Prostate gland (tissue), 2 donors: ENCODE measurements at regions not wholly inside any gene's neighbourhood (a gene's known extent, or its start where the extent isn't known, plus 50 kb on each side); places are given as distances from the start of the nearest gene placed in this dataset.

Experiments used
- DNase-seq: peaks from one replicate; pipeline ENCODE4 v3.0.0-alpha.2; 2019; ENCODE audit warnings: low spot score
- H3K27ac ChIP-seq, 2 donors: fragments of 200-600 bp; sonication (generic); 2 replicates each; pipeline ENCODE4 v1.5.1; 2017 to 2019
- H3K27me3 ChIP-seq: fragments of 200-600 bp; sonication (generic); replicated peaks from 2 replicates; pipeline ENCODE4 v1.5.1; 2019; ENCODE audit not compliant: insufficient read depth
- H3K36me3 ChIP-seq, 2 donors: fragments of 200-600 bp; sonication (generic); 1 replicate in 1 of 2; 2 replicates in 1 of 2; pipeline versions ENCODE4 v1.5.1 to v1.8.1; 2017 to 2019
- H3K4me1 ChIP-seq: fragments of 200-600 bp; sonication (generic); replicated peaks from 2 replicates; pipeline ENCODE4 v1.5.1; 2019
- H3K4me3 ChIP-seq, 2 donors: fragments of 200-600 bp; sonication (generic); 2 replicates each; pipeline ENCODE4 v1.5.1; 2017 to 2019
- H3K9me3 ChIP-seq: fragments of 200-600 bp; sonication (generic); 2 replicates; pipeline ENCODE4 v1.5.1; 2017
- CTCF ChIP-seq, 4 experiments: fragments of 200-600 bp in 2 of 4; fragments of 450-650 bp in 2 of 4; sonication (generic) in 2 of 4; IDR thresholded peaks; 1 replicate in 3 of 4; 2 replicates in 1 of 4; pipeline ENCODE4 v1.5.1; 2016 to 2019; ENCODE audit warnings: antibody characterized with exemption in 4 of 4, mild to moderate bottlenecking in 2 of 4, moderate library complexity in 2 of 4
- POLR2A ChIP-seq: fragments of 450-650 bp; IDR thresholded peaks from one replicate; pipeline ENCODE4 v1.6.1; 2016; ENCODE audit warnings: antibody characterized with exemption, mild to moderate bottlenecking
- POLR2AphosphoS5 ChIP-seq: sonication (generic); formaldehyde crosslinking; IDR thresholded peaks from one replicate; pipeline ENCODE4 v1.6.1; 2017; ENCODE audit warnings: antibody characterized with exemption
- WGBS: methylation state at CpG from one replicate; pipeline ENCODE4 v1.1.5; 2018; 5-methylcytosine and 5-hydroxymethylcytosine counted together
- intact Hi-C: fragments of 100-400 bp; cut with DNase I; formaldehyde crosslinking; loops from one replicate; pipeline ENCODE4 v1.14.2; 2022

- TF ChIP-seq CTCF (IDR thresholded peaks at IDR 0.05) (no peak), POLR2A (no peak), POLR2AphosphoS5 (no peak)
- Histone ChIP-seq H3K4me1 (no peaks in the 10 kb centered on the region), H3K4me3 (no peak overlapping the region), H3K9me3 (no peaks in the 10 kb centered on the region), H3K27ac (no peak overlapping the region), H3K36me3 (no peaks in the 10 kb centered on the region), H3K27me3 (no peaks in the 10 kb centered on the region)
- intact Hi-C loops, result no loop called here
- 71% methylated on average over 3 of the region's 3 CpGs for WGBS
- DNase-seq, result no peak
Observed at GRCh38 chr3:99430348-99431134, 207.9 kb upstream of the COL8A1 start.

GRCh38 chr3:99429502-99429901 is 208.9 kb upstream of the COL8A1 start:
- no peaks in the 10 kb centered on the region for H3K9me3 ChIP-seq
- no peak overlapping the region for H3K27ac ChIP-seq
- H3K27me3 ChIP-seq, result no peaks in the 10 kb centered on the region
- no peak for DNase-seq
- H3K4me3 ChIP-seq, result no peak overlapping the region
- WGBS, result 74% methylated on average over 2 of the region's 2 CpGs
- intact Hi-C loops, result no loop called here
- TF ChIP-seq CTCF (IDR thresholded peaks at IDR 0.05) (no peak), POLR2AphosphoS5 (no peak), POLR2A (no peak)
- no peaks in the 10 kb centered on the region for H3K36me3 ChIP-seq
- H3K4me1 ChIP-seq, result no peaks in the 10 kb centered on the region

DNA sequence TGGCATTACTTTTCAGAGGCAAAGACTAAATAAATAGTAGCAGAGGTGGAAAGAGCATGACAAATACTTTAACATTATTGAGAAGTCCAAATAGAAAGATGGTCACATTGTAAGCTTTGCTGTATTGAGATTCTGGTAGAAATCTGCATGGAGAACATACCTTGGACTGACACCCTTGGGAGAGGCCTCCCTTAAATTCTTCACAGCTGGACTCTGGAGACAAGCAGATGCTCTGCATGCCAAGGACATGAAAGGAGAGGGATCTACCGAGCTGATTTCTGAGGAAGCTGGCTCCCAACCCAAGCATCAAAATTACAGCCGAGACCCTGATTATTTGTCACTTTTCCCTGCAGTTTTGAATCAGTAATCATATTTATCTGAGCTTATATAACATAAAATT is 212.5 kb upstream of the COL8A1 start:
- 52% methylated on average over 2 of the region's 2 CpGs for WGBS
- H3K27me3 ChIP-seq, result no peaks in the 10 kb centered on the region
- no peaks in the 10 kb centered on the region for H3K4me1 ChIP-seq
- H3K9me3 ChIP-seq, result no peaks in the 10 kb centered on the region
- H3K4me3 ChIP-seq, result no peak overlapping the region
- TF ChIP-seq POLR2A, result no peak
- TF ChIP-seq CTCF (IDR thresholded peaks at IDR 0.05), result no peak
- TF ChIP-seq POLR2AphosphoS5, result no peak
- intact Hi-C loops, result no loop called here
- no peaks in the 10 kb centered on the region for H3K36me3 ChIP-seq
- no peak overlapping the region for H3K27ac ChIP-seq
- no peak for DNase-seq

DNA sequence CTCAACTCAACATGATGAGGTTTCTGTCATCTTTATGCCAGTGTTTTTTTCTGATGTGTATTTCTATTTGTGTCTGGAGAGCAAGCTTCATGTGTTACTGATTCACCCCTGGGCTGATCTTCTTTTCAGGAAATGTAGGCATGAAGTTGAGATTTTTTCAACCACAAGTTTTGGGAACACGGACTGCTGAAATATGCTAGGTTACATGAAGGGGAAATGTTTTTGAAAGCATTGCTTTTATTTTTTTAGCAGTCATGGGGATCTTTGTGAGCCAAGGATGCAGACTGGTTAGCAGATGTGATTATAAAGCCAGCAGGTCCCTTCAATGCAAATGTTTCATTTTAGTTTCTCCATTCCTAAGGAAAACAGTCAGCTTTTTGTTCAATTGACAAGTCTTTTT is 219.3 kb upstream of the COL8A1 start:
- 56% methylated on average over 1 of the region's 1 CpG for WGBS
- no peaks in the 10 kb centered on the region for H3K27me3 ChIP-seq
- no peak for DNase-seq

More for the DNA sequence above, 219.3 kb upstream of the COL8A1 start:
- no peak overlapping the region for H3K4me3 ChIP-seq
- H3K9me3 ChIP-seq, result no peaks in the 10 kb centered on the region
- H3K27ac ChIP-seq, result no peak overlapping the region
- intact Hi-C loops, result no loop called here
- H3K36me3 ChIP-seq, result no peaks in the 10 kb centered on the region
- no peak for TF ChIP-seq POLR2A
- TF ChIP-seq POLR2AphosphoS5, result no peak
- TF ChIP-seq CTCF (IDR thresholded peaks at IDR 0.05), result no peak
- no peaks in the 10 kb centered on the region for H3K4me1 ChIP-seq
